ENCODE measurements at regions not wholly inside any gene's neighbourhood (a gene's known extent, or its start where the extent isn't known, plus 50 kb on each side); places are given as distances from the start of the nearest gene placed in this dataset.

GRCh38 chr5:111935009-111935408 is 178.0 kb upstream of the NREP start:
- no peak for TF ChIP-seq REST (IDR thresholded peaks at IDR 0.05; ENCODE audit: insufficient replicate concordance, low read depth)
- TF ChIP-seq POLR2AphosphoS5 (IDR thresholded peaks at IDR 0.05; ENCODE audit: low read depth) = no peak
